Mucosa of descending colon (tissue), 3 donors: ENCODE measurements at regions not wholly inside any gene's neighbourhood (a gene's known extent, or its start where the extent isn't known, plus 50 kb on each side); places are given as distances from the start of the nearest gene placed in this dataset.

Experiments used
- ATAC-seq: fragments of 200-7000 bp; cut with Tn5 transposase; one replicate; pipeline ENCODE4 v1.9.1; 2020; ENCODE audit warnings: mild to moderate bottlenecking, moderate library complexity
- DNase-seq, 3 donors: peaks; one replicate each; pipeline ENCODE4 v3.0.0-alpha.2; 2020
- H3K36me3 ChIP-seq: fragments of 200-600 bp; one replicate; pipeline ENCODE4 v1.8.0; 2021; ENCODE audit warnings: low read depth, mild to moderate bottlenecking
- H3K4me1 ChIP-seq: fragments of 200-600 bp; one replicate; pipeline ENCODE4 v1.8.0; 2021; ENCODE audit warnings: low read depth, mild to moderate bottlenecking
- H3K4me3 ChIP-seq: fragments of 200-600 bp; one replicate; pipeline ENCODE4 v1.8.0; 2021; ENCODE audit warnings: mild to moderate bottlenecking
- H3K9me3 ChIP-seq: fragments of 200-600 bp; one replicate; pipeline ENCODE4 v1.8.0; 2021; ENCODE audit warnings: mild to moderate bottlenecking
- intact Hi-C, 2 donors: fragments of 100-400 bp; cut with DNase I in 1 of 2; cut with micrococcal nuclease in 1 of 2; formaldehyde crosslinking; loops; one replicate each; pipeline versions ENCODE4 v1.11.0 to v1.11.1; 2022; cut with DNase I, micrococcal nuclease
- TF ChIP-seq, protein P1 (sequence below): fragments of 200-600 bp; IDR thresholded peaks from one replicate; pipeline ENCODE4 v1.8.0; 2022; ENCODE audit warnings: antibody characterized with exemption, mild to moderate bottlenecking
- donor health status: DM: no; HTN: no; CAD: no; lungs with moderate emphysema.
- donor health status: DM: no; HTN: no; CAD: no.
- donor health status: DM: no; HTN: yes; CAD: no.

- no peak for ATAC-seq
- TF ChIP-seq, protein P1, sequence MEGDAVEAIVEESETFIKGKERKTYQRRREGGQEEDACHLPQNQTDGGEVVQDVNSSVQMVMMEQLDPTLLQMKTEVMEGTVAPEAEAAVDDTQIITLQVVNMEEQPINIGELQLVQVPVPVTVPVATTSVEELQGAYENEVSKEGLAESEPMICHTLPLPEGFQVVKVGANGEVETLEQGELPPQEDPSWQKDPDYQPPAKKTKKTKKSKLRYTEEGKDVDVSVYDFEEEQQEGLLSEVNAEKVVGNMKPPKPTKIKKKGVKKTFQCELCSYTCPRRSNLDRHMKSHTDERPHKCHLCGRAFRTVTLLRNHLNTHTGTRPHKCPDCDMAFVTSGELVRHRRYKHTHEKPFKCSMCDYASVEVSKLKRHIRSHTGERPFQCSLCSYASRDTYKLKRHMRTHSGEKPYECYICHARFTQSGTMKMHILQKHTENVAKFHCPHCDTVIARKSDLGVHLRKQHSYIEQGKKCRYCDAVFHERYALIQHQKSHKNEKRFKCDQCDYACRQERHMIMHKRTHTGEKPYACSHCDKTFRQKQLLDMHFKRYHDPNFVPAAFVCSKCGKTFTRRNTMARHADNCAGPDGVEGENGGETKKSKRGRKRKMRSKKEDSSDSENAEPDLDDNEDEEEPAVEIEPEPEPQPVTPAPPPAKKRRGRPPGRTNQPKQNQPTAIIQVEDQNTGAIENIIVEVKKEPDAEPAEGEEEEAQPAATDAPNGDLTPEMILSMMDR: no peak
Measured at GRCh38 chr1:20432341-20432740, 53.7 kb downstream of the CAMK2N1 start.

DNA sequence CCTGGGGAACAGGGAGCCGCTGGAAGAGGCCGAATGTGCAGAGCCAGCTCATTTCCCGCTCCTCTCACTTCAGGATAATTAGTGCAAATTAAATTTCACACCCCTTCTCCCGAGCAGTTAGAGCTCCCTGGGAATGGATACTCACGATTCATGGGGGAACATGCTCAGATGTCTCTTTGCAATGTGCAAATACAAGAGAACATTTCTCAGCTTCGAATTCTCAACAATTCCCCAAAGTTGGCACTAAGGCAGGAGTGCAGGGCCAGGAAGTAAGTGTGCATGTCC lies 54.9 kb downstream of the CAMK2N1 start:
- TF ChIP-seq, protein P1: no peak
- Histone ChIP-seq H3K4me3 (no peak overlapping the region), H3K36me3 (no peaks in the 10 kb centered on the region), H3K4me1 (no peaks in the 10 kb centered on the region), H3K9me3 (no peaks in the 10 kb centered on the region)
- ATAC-seq (no peak), DNase-seq (no peak)
- intact Hi-C loops: no loop called here

More at GRCh38 chr1:20432341-20432740, 53.7 kb downstream of the CAMK2N1 start:
- Histone ChIP-seq H3K9me3 (no peaks in the 10 kb centered on the region), H3K36me3 (no peaks in the 10 kb centered on the region), H3K4me1 (no peaks in the 10 kb centered on the region), H3K4me3 (no peak overlapping the region)
- DNase-seq: no peak
- intact Hi-C loops: no loop called here

GRCh38 chr1:20430355-20431175 lies 55.4 kb downstream of the CAMK2N1 start:
- no peak overlapping the region for H3K4me3 ChIP-seq
- no peaks in the 10 kb centered on the region for H3K9me3 ChIP-seq
- no peaks in the 10 kb centered on the region for H3K4me1 ChIP-seq
- TF ChIP-seq, protein P1: peak; percentile 71
- DNase-seq (peak in 2 of 3 donors; percentile 38 to 56), ATAC-seq (peak; percentile 45)
- intact Hi-C loops: no loop called here
- H3K36me3 ChIP-seq: no peaks in the 10 kb centered on the region

GRCh38 chr1:20429296-20429695 lies 56.7 kb downstream of the CAMK2N1 start:
- ATAC-seq: no peak
- TF ChIP-seq, protein P1: no peak
- no peak overlapping the region for H3K4me3 ChIP-seq
- H3K9me3 ChIP-seq: no peaks in the 10 kb centered on the region
- H3K4me1 ChIP-seq: no peaks in the 10 kb centered on the region
- no peaks in the 10 kb centered on the region for H3K36me3 ChIP-seq
- intact Hi-C loops: no loop called here
- no peak for DNase-seq

- Histone ChIP-seq H3K4me3 (no peak overlapping the region), H3K4me1 (no peaks in the 10 kb centered on the region), H3K9me3 (no peaks in the 10 kb centered on the region), H3K36me3 (no peaks in the 10 kb centered on the region)
- TF ChIP-seq, protein P1: no peak
- DNase-seq (no peak), ATAC-seq (no peak)
- intact Hi-C loops: no loop called here
Measured at GRCh38 chr1:20428841-20429240, 57.2 kb downstream of the CAMK2N1 start.
